Brain pericyte (primary cell): ENCODE measurements at regions not wholly inside any gene's neighbourhood (a gene's known extent, or its start where the extent isn't known, plus 50 kb on each side); places are given as distances from the start of the nearest gene placed in this dataset.
"Not testable (repeated sequence)": the region's sequence is repeated elsewhere in the genome, so short reads cannot be mapped to it uniquely, and the experiment has no call there.

Source experiments
- DNase-seq: peaks from one replicate; pipeline ENCODE4 v3.0.0-alpha.2; 2012; ENCODE audit warnings: low read depth, low spot score

DNA sequence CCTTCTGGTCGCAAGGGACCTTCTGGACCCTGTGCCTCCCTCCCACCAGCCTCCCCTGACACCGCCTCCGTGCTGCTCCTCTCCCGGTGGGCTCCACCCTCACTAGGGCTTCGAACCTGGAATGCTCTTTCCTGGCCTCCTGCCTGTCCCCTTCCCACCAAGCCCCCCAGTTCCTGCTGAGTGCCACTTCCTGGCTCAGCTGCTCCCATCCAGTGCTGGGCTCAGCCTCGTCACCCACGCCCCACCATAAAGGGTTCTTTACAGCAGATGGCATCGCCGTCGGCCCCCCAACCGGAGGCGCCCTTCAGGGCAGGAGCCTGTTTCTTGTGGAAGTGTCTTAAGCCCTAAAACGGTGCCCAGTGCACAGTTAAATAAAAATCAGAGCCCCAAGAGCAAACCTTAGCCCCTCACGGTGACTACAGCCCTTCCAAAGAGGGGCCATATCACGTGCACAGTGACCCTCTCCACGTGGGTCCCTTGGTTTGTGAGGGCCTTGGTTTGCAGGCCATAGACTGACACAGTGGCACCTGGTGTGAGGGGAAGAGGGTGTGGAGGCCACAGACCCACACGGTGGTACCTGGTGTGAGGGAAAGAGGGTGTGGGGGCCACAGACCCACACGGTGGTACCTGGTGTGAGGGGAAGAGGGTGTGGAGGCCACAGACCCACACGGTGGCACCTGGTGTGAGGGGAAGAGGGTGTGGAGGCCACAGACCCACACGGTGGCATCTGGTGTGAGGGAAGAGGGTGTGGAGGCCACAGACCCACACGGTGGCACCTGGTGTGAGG lies 111.4 kb downstream of the METRNL start:
- DNase-seq = no peak

DNA sequence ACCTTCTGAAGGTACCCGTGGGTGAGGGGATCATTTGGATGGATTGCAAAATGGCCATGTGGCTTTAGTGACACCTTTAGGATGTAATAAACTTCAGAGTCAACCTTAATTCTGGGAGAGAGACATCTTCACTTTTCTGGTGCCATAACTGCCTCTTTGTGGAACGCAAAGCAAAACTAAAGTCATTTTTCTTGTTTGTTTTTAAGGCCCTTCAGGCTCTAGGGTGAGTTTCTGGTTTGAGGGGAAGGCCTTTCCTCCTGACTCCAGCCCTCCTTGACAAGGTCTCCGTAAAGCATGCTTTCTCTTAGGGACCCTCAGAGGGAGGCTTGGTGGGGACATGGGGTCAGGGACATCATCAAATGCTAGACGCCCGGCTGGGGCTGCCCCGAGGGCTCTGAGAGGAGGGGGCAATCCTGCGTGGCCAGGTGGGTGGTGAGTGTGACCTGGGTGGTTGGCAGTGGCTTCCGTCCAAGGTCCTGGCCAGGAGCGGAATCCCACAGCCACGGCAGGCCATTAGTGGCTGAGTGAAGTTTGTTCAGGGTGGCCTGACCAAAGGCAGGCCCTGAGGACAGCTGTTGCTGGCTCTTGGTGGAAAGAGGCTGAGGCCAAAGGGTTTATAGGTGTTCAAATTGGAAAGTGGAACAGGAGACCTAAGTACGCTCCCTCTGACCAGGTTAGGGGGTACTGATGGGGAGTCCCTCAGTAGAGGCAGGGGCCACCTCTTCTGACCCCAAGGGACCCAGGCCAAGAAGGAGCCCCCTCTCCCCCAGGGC lies 112.2 kb downstream of the METRNL start:
- no peak for DNase-seq

DNA sequence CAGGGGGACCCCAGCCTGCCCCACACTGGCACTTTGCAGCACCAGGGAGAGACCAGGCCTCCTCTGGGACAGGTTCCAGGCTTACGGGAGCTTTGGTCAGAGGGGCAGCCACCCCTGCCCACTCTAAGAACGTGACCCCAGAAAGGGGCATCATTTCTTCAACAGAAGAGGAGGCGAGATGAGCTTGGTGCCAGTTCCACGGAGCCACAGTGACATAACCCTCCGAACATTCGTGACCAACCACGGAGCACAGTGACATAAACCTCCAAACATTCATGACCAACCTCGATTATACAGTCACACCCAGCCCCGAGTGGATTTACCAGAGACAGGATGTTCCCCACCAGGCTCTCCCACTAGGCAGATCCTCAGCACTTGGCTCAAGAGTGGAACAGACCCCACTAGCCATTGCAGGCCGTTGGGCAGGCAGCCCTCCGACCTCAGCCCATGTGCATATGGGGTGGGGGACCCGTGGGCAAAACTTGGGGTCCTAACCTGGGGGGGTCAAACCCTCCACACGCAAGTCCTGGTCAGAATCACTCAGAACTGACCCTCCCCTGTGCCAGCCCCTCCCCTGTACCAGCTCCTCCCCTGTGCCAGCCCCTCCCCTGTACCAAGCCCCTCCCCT lies 112.9 kb downstream of the METRNL start:
- no peak for DNase-seq

GRCh38 chr17:83192789-83193335 lies 113.5 kb downstream of the METRNL start:
- not testable (repeated sequence) for DNase-seq

- DNase-seq = no peak
Measured at GRCh38 chr17:83193336-83194185, 114.2 kb downstream of the METRNL start.

DNA sequence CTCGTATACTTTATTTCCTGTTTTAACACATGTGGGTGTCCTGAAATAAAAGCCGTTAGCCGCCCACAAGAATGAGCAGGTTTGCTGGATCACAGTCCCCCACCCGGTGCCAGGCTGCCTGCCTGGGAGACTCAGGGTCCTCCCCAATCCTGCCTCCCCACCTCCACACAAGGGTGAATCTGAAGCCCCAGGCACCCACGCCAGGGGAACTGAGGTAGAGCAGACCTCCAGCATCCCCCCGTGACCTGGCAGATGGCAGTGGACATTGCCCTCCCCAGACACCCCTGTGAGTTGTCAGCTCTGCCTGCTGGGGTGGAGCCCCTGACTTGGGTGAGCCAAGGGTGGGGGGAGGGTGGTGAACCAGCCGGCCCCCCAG lies 114.8 kb downstream of the METRNL start:
- no peak for DNase-seq

DNA sequence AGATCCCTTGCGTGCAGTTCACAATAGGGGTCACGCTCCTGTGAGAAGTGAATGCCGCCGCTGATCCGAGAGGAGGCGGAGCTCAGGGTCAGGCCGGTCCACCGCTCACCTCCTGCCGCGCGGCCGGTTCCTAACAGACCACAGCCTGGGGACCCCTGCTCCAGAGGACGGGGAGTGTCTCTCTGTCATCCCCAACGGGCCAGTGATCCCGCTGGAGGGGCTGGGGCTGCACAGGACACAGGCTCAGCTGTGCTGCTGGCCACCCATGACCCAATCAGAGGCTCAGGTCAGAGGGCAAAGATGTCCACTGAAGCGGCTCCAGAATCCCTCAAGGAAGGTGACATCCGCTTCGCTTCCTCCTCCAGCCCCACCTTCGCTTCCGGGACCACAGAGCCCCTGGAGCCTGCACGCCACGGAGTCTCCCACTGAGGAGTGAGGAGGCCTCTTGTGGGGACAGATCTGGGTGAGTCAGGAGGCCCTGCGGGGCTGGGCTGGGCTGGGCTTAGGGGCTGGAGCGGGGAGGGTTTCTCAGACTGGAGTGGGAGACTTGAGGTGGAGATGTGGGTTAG lies 115.4 kb downstream of the METRNL start:
- no peak for DNase-seq

GRCh38 chr17:83195330-83196023 lies 116.1 kb downstream of the METRNL start:
- DNase-seq = peak; percentile 84

GRCh38 chr17:83196024-83196365 lies 116.6 kb downstream of the METRNL start:
- peak; percentile 88 for DNase-seq

GRCh38 chr17:83196366-83196765 lies 117.0 kb downstream of the METRNL start:
- no peak for DNase-seq

DNA sequence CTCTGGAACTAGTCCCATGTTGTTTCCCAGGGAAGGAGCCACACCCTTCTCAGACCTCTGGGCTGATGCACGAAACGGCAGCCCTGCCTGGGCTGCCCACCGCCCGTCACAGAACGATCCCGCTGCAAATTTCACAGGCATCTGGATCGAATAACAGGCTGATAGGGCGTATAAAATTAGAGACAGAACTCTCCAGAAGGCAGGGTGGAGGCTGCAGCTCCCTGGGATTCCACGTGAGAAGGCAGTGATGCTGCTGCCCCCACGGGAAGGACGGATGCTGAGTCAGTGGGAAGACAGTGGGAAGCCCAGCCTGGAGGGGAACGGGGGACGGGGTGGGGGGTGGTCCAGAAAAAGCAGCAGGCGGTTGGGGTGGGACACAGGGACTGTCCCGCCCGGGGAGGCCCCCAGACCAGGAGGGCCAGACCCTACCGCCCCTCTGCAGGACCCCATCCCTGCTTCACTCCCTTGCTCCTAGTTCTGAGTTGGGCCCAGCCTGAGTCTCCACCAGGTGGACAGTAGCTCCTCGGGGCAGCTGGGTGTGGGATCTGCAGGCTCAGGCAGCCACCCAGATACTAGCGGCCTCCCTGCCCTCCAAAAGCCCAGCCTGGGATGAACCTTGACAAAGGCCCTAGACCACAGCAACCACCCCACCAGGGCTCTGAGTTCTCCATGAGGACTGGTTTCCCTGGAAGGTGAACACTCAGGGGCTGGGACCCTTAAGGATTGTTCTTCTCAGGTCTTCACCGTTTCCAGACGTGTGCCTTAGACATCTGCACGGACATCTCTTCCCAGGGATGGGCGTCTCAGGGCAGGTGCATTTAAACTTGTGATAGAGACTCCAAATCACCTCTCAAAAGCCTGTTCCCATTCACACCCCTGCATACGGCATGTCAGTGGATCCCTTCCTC lies 117.8 kb downstream of the METRNL start:
- peak; percentile 76 for DNase-seq

DNA sequence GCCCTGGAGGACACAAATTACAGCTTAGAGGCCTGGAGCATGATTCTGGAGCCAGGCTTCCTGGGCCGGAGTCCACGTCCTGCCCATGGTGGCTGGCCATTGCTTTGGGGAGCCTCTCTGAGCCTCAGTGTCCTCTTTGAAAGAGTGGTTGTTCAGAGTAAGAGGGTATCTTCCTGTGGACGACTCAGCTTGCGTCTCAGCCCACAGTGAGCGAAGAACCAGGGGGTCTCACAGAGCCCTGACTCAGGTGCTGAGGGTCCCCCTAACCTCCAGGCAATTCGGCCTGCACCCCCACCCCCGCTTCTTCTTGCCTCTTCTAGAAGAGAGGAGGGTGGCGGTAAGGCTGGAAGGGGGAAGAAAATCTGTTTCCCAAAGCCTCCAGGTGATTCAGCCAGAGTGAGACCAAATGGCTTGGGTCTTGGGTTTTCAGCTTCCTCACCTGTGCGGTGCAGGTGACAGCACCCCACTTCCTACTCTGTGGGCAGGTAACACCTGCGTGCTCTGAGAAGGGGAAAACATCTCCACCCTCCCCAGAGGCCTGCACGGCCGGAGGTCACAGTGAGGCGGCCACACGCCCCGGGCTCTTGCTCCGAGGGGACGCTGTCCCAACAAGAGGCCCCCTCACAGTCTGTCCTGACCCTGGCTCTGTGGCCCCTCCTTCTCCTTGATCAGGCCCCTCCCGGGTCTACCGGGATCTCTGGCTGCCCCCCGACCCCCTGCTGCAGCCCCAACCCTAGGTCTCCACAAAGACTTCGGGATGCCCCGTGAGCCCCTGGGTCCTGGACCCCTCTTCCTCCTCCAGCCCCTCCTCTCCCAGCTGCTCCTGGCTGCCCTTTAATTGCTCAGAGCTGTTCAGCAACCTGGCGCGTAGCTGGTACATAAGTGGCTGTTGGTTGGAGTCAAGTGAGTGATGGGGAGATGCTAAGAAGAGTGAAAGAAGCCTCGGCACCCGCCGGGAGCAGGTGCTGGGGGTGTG lies 119.2 kb downstream of the METRNL start:
- no peak for DNase-seq

GRCh38 chr17:83199500-83200201 lies 120.2 kb downstream of the METRNL start:
- DNase-seq = no peak

DNA sequence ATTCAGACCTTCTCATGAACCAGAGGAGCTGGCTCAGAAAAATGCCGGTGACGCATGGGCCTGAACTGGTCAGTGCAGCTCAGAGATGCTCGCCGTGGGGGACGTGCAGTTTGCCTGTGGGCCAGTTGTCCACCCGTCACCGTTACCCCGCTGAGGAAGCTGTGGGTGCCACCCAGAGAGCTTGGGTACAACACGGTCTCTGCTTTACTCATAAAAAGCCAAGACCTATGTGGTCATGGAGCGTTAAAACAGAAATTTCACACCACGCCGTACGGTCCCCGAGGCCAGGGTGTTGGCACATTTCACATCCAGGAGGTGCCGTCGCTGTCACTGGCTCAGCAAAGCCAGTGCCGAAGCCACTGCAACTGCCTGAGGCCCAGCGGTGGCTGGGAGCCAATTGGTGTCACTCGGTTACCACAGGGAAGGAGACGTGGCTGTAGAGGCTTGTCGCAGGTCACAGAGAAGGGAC lies 120.9 kb downstream of the METRNL start:
- DNase-seq = no peak

- DNase-seq = no peak
Measured at GRCh38 chr17:83200751-83201150, 121.3 kb downstream of the METRNL start.

- no peak for DNase-seq
Measured at GRCh38 chr17:83201206-83202001, 122.0 kb downstream of the METRNL start.
